Karpas-422 (cell line): ENCODE measurements at regions not wholly inside any gene's neighbourhood (a gene's known extent, or its start where the extent isn't known, plus 50 kb on each side); places are given as distances from the start of the nearest gene placed in this dataset.
"Not testable (repeated sequence)": the region's sequence is repeated elsewhere in the genome, so short reads cannot be mapped to it uniquely, and the experiment has no call there.

Experiments used
- DNase-seq: peaks from one replicate; pipeline ENCODE4 v3.0.0-alpha.2; 2015
- H2AFZ ChIP-seq: fragments of 200-600 bp; sonication (generic); 2 replicates; pipeline ENCODE4 v1.6.1; 2014; ENCODE audit warnings: antibody characterized with exemption, low read length, mixed read lengths
- H3K27ac ChIP-seq: fragments of 200-600 bp; sonication (generic); 2 replicates; pipeline ENCODE4 v1.5.1; 2014; ENCODE audit warnings: mild to moderate bottlenecking, low read length, moderate library complexity
- H3K27me3 ChIP-seq: fragments of 200-600 bp; sonication (generic); 2 replicates; pipeline ENCODE4 v1.6.1; 2014; ENCODE audit warnings: low read length, mixed read lengths
- H3K36me3 ChIP-seq: fragments of 200-600 bp; sonication (generic); 2 replicates; pipeline ENCODE4 v1.6.1; 2014; ENCODE audit warnings: low read length, mixed read lengths; ENCODE audit not compliant: insufficient read depth
- H3K4me1 ChIP-seq: fragments of 200-600 bp; sonication (generic); 2 replicates; pipeline ENCODE4 v1.6.1; 2014; ENCODE audit warnings: mild to moderate bottlenecking, low read length, mixed read lengths
- H3K4me2 ChIP-seq: fragments of 200-600 bp; sonication (generic); 2 replicates; pipeline ENCODE4 v1.6.1; 2014; ENCODE audit warnings: low read length, low read depth, mild to moderate bottlenecking; ENCODE audit not compliant: poor library complexity, severe bottlenecking
- H3K4me3 ChIP-seq: fragments of 200-600 bp; sonication (generic); 2 replicates; pipeline ENCODE4 v1.5.1; 2014; ENCODE audit warnings: mild to moderate bottlenecking, antibody characterized with exemption, low read length, mixed read lengths
- H3K79me2 ChIP-seq: fragments of 200-600 bp; sonication (generic); 2 replicates; pipeline ENCODE4 v1.6.1; 2014; ENCODE audit warnings: mild to moderate bottlenecking, low read length, mixed read lengths
- H3K9ac ChIP-seq: fragments of 200-600 bp; sonication (generic); 2 replicates; pipeline ENCODE4 v1.6.0; 2014; ENCODE audit warnings: low read length
- H3K9me2 ChIP-seq: fragments of 200-600 bp; sonication (generic), shearing (Covaris generic); replicated peaks from 2 replicates; pipeline ENCODE4 v1.6.0; 2014; ENCODE audit warnings: mild to moderate bottlenecking, low read length, moderate library complexity; ENCODE audit not compliant: insufficient read depth
- H3K9me3 ChIP-seq: fragments of 300-700, 200-600 bp; sonication (generic); 2 replicates; pipeline ENCODE4 v1.6.1; 2014; ENCODE audit warnings: low read length, mixed read lengths
- H4K20me1 ChIP-seq: fragments of 200-600 bp; sonication (generic); 2 replicates; pipeline ENCODE4 v1.6.1; 2014; ENCODE audit warnings: mild to moderate bottlenecking, antibody characterized with exemption, low read length, low read depth; ENCODE audit not compliant: insufficient read depth

- Histone ChIP-seq H3K4me1 (no peaks in the 10 kb centered on the region), H3K9me3 (no peaks in the 10 kb centered on the region), H2AFZ (no peak overlapping the region), H3K27me3 (no peaks in the 10 kb centered on the region), H3K27ac (no peak overlapping the region), H3K9me2 (no peaks in the 10 kb centered on the region), H3K4me3 (no peak overlapping the region), H3K79me2 (no peaks in the 10 kb centered on the region), H3K9ac (no peak overlapping the region), H4K20me1 (no peaks in the 10 kb centered on the region), H3K4me2 (no peak overlapping the region), H3K36me3 (no peaks in the 10 kb centered on the region)
- no peak for DNase-seq
These were observed 166.1 kb downstream of the ZNF621 start for GRCh38 chr3:40690749-40691451.

- Histone ChIP-seq H4K20me1 (no peaks in the 10 kb centered on the region), H3K9ac (no peak overlapping the region), H3K4me3 (no peak overlapping the region), H3K4me1 (no peaks in the 10 kb centered on the region), H3K27ac (no peak overlapping the region), H3K4me2 (no peak overlapping the region), H3K9me3 (no peaks in the 10 kb centered on the region), H3K36me3 (no peaks in the 10 kb centered on the region), H3K27me3 (no peaks in the 10 kb centered on the region), H3K9me2 (no peaks in the 10 kb centered on the region), H3K79me2 (no peaks in the 10 kb centered on the region), H2AFZ (no peak overlapping the region)
- no peak for DNase-seq
These were observed 166.7 kb downstream of the ZNF621 start for GRCh38 chr3:40691452-40691861.

GRCh38 chr3:40695848-40696247, 171.1 kb downstream of the ZNF621 start:
- Histone ChIP-seq H3K4me3 (no peak overlapping the region), H3K27ac (no peak overlapping the region), H2AFZ (no peak overlapping the region), H3K9me2 (no peaks in the 10 kb centered on the region), H3K9ac (no peak overlapping the region), H3K4me2 (no peak overlapping the region), H3K79me2 (no peaks in the 10 kb centered on the region), H3K4me1 (no peaks in the 10 kb centered on the region), H3K27me3 (no peaks in the 10 kb centered on the region), H3K9me3 (no peaks in the 10 kb centered on the region), H3K36me3 (no peaks in the 10 kb centered on the region), H4K20me1 (no peaks in the 10 kb centered on the region)
- DNase-seq: no peak

- not testable (repeated sequence) for H3K36me3 ChIP-seq, H3K9ac ChIP-seq, H4K20me1 ChIP-seq, H3K79me2 ChIP-seq, H3K4me1 ChIP-seq, H3K27me3 ChIP-seq, H2AFZ ChIP-seq, H3K4me2 ChIP-seq, H3K9me3 ChIP-seq, H3K4me3 ChIP-seq, H3K27ac ChIP-seq, H3K9me2 ChIP-seq, DNase-seq
These were observed 173.9 kb downstream of the ZNF621 start for GRCh38 chr3:40698611-40699010.

- Histone ChIP-seq H3K4me2 (no peak overlapping the region), H3K4me1 (no peaks in the 10 kb centered on the region), H4K20me1 (no peaks in the 10 kb centered on the region), H2AFZ (no peak overlapping the region), H3K79me2 (no peaks in the 10 kb centered on the region), H3K27ac (no peak overlapping the region), H3K27me3 (no peaks in the 10 kb centered on the region), H3K4me3 (no peak overlapping the region), H3K36me3 (no peaks in the 10 kb centered on the region), H3K9me2 (no peaks in the 10 kb centered on the region), H3K9me3 (no peaks in the 10 kb centered on the region), H3K9ac (no peak overlapping the region)
- no peak for DNase-seq
These were observed 176.3 kb downstream of the ZNF621 start for GRCh38 chr3:40701016-40701588.

GRCh38 chr3:40704224-40704623, 179.5 kb downstream of the ZNF621 start:
- Histone ChIP-seq H3K9me2 (no peaks in the 10 kb centered on the region), H3K9me3 (no peaks in the 10 kb centered on the region), H3K4me1 (no peaks in the 10 kb centered on the region), H3K79me2 (no peaks in the 10 kb centered on the region), H4K20me1 (no peaks in the 10 kb centered on the region), H3K27ac (no peak overlapping the region), H2AFZ (no peak overlapping the region), H3K4me2 (no peak overlapping the region), H3K4me3 (no peak overlapping the region), H3K9ac (no peak overlapping the region), H3K36me3 (no peaks in the 10 kb centered on the region), H3K27me3 (no peaks in the 10 kb centered on the region; the same call in 1 of the 2 replicates)
- no peak for DNase-seq

- no peaks in the 10 kb centered on the region for H3K79me2 ChIP-seq
- no peaks in the 10 kb centered on the region for H3K36me3 ChIP-seq
- H3K27me3 ChIP-seq: no peaks in the 10 kb centered on the region; the same call in 1 of the 2 replicates
- no peaks in the 10 kb centered on the region for H3K4me1 ChIP-seq
- H2AFZ ChIP-seq: no peak overlapping the region
- no peaks in the 10 kb centered on the region for H3K9me3 ChIP-seq
- DNase-seq: no peak
- no peak overlapping the region for H3K27ac ChIP-seq
- no peak overlapping the region for H3K4me3 ChIP-seq
- no peak overlapping the region for H3K4me2 ChIP-seq
- no peaks in the 10 kb centered on the region for H3K9me2 ChIP-seq
- H3K9ac ChIP-seq: no peak overlapping the region
- H4K20me1 ChIP-seq: no peaks in the 10 kb centered on the region
These were observed 180.9 kb downstream of the ZNF621 start for GRCh38 chr3:40705663-40706062.

- Histone ChIP-seq H3K27me3 (no peaks in the 10 kb centered on the region), H3K4me2 (no peak overlapping the region), H3K36me3 (no peaks in the 10 kb centered on the region), H3K9ac (no peak overlapping the region), H3K9me3 (no peaks in the 10 kb centered on the region), H3K4me1 (peaks cover 8% of the 10 kb centered on the region), H3K79me2 (no peaks in the 10 kb centered on the region), H4K20me1 (no peaks in the 10 kb centered on the region), H2AFZ (no peak overlapping the region), H3K9me2 (no peaks in the 10 kb centered on the region), H3K27ac (no peak overlapping the region), H3K4me3 (no peak overlapping the region)
- DNase-seq: no peak
These were observed 188.5 kb downstream of the ZNF621 start for GRCh38 chr3:40713306-40713705.
